Epidermal melanocyte (primary cell): ENCODE measurements at regions not wholly inside any gene's neighbourhood (a gene's known extent, or its start where the extent isn't known, plus 50 kb on each side); places are given as distances from the start of the nearest gene placed in this dataset.
A peak's percentile ranks its signal among the peaks of the same experiment; 100 is the strongest.

ENCODE experiments used
- DNase-seq: peaks from one replicate; pipeline ENCODE4 v3.0.0; 2011; ENCODE audit warnings: low spot score; ENCODE audit not compliant: insufficient read length

GRCh38 chr12:124633365-124634362 is 66.3 kb upstream of the NCOR2 start:
- DNase-seq, result no peak

GRCh38 chr12:124632519-124632984 is 65.1 kb upstream of the NCOR2 start:
- no peak for DNase-seq

- DNase-seq, result no peak
Observed at GRCh38 chr12:124631681-124632256, 64.4 kb upstream of the NCOR2 start.

- no peak for DNase-seq
Observed at GRCh38 chr12:124630791-124631313, 63.4 kb upstream of the NCOR2 start.

GRCh38 chr12:124629789-124630480 is 62.5 kb upstream of the NCOR2 start:
- no peak for DNase-seq

- DNase-seq, result no peak
Observed at GRCh38 chr12:124629117-124629516, 61.7 kb upstream of the NCOR2 start.

GRCh38 chr12:124627956-124628355 is 60.5 kb upstream of the NCOR2 start:
- no peak for DNase-seq

GRCh38 chr12:124626971-124627411 is 59.6 kb upstream of the NCOR2 start:
- no peak for DNase-seq

- DNase-seq, result peak; percentile 49
Observed at GRCh38 chr12:124625867-124626675, 58.7 kb upstream of the NCOR2 start.

GRCh38 chr12:124624823-124625222 is 57.4 kb upstream of the NCOR2 start:
- DNase-seq, result no peak

GRCh38 chr12:124623344-124624035 is 56.1 kb upstream of the NCOR2 start:
- no peak for DNase-seq

GRCh38 chr12:124622764-124623163 is 55.4 kb upstream of the NCOR2 start:
- no peak for DNase-seq

- no peak for DNase-seq
Observed at GRCh38 chr12:124622331-124622730, 54.9 kb upstream of the NCOR2 start.

- no peak for DNase-seq
Observed at GRCh38 chr12:124621296-124621660, 53.9 kb upstream of the NCOR2 start.

- no peak for DNase-seq
Observed at GRCh38 chr12:124620606-124621295, 53.3 kb upstream of the NCOR2 start.

- no peak for DNase-seq
Observed at GRCh38 chr12:124618291-124618902, 51.0 kb upstream of the NCOR2 start.

- no peak for DNase-seq
Observed at GRCh38 chr12:124617615-124618014, 50.2 kb upstream of the NCOR2 start.
